ENCODE measurements at regions not wholly inside any gene's neighbourhood (a gene's known extent, or its start where the extent isn't known, plus 50 kb on each side); places are given as distances from the start of the nearest gene placed in this dataset.

- no peak for TF ChIP-seq ZBTB33 (IDR thresholded peaks at IDR 0.05; ENCODE audit: borderline replicate concordance, low read depth)
- no peak for TF ChIP-seq EP300 (IDR thresholded peaks at IDR 0.05; ENCODE audit: borderline replicate concordance in 1 of 2, low read depth in 1 of 2, low read length in 1 of 2)
Observed at GRCh38 chr3:84755860-84756259, 202.9 kb upstream of the CADM2 start (continued).

- Histone ChIP-seq H3K79me2 (ENCODE audit: insufficient read depth) (no peaks in the 10 kb centered on the region), H3K4me3 (ENCODE audit: low read depth in 2 of 2, low read length in 1 of 2) (no peak overlapping the region), H3K9ac (no peak overlapping the region), H3F3A (replicated peaks; ENCODE audit: insufficient read depth) (no peaks in the 10 kb centered on the region), H3K9me2 (no peaks in the 10 kb centered on the region), H3K27ac (ENCODE audit: low read depth in 2 of 2, low read length in 1 of 2) (no peak overlapping the region), H3K36me3 (replicated peaks in 1 of 2; ENCODE audit: control insufficient read depth in 1 of 2, insufficient read depth in 2 of 2, low read length in 1 of 2) (no peaks in the 10 kb centered on the region), H3K4me1 (ENCODE audit: control insufficient read depth in 1 of 2, insufficient read depth in 2 of 2, low read depth in 1 of 2, low read length in 1 of 2) (no peaks in the 10 kb centered on the region), H3K27me3 (ENCODE audit: insufficient read depth) (no peaks in the 10 kb centered on the region), H2AFZ (ENCODE audit: low read depth) (no peak overlapping the region), H3K9me3 (no peaks in the 10 kb centered on the region), H4K20me1 (ENCODE audit: insufficient read depth) (no peaks in the 10 kb centered on the region), H3K4me2 (no peak overlapping the region)
- DNase-seq: no peak
- 0% methylated on average over 4 of the region's 4 CpGs for WGBS (ENCODE audit: low lambda C conversion rate)
- TF ChIP-seq USF1 (IDR thresholded peaks at IDR 0.05; ENCODE audit: borderline replicate concordance, low read depth) (no peak), TAF1 (IDR thresholded peaks at IDR 0.05; ENCODE audit: borderline replicate concordance, low read depth, low read length) (no peak), CHD2 (IDR thresholded peaks at IDR 0.05; ENCODE audit: low read length, partially characterized antibody) (no peak), FOSL2 (IDR thresholded peaks at IDR 0.05; ENCODE audit: borderline replicate concordance, low read depth) (no peak), SIN3A (IDR thresholded peaks at IDR 0.05; ENCODE audit: borderline replicate concordance, low read depth, low read length) (no peak), REST (IDR thresholded peaks at IDR 0.05; ENCODE audit: low read depth, low read length) (no peak), RFX5 (IDR thresholded peaks at IDR 0.05; ENCODE audit: low read length) (no peak), FOXJ3 (CRISPR knock-in tag; IDR thresholded peaks at IDR 0.05) (no peak), GABPA (IDR thresholded peaks at IDR 0.05; ENCODE audit: low read depth) (no peak), MAX (IDR thresholded peaks at IDR 0.05; ENCODE audit: low read depth) (no peak), NRF1 (IDR thresholded peaks at IDR 0.05; ENCODE audit: low read depth, low read length) (no peak), TEAD4 (IDR thresholded peaks at IDR 0.05; ENCODE audit: borderline replicate concordance, insufficient read depth) (no peak)
- ChIA-PET POLR2A (no interaction called here), CTCF (no interaction called here)
Observed at GRCh38 chr3:84759361-84759760, 199.4 kb upstream of the CADM2 start.
